CD4-positive, alpha-beta T cell treated with Interleukin-4 for 1 hour (primary cell): ENCODE measurements at regions not wholly inside any gene's neighbourhood (a gene's known extent, or its start where the extent isn't known, plus 50 kb on each side); places are given as distances from the start of the nearest gene placed in this dataset.

Experiments
- DNase-seq, 2 donors: peaks; one replicate each; pipeline ENCODE4 v3.0.0-alpha.2; 2020 to 2022

GRCh38 chr9:108709997-108710396 is 145.8 kb downstream of the ACTL7B start:
- no peak for DNase-seq

GRCh38 chr9:108709126-108709525 is 146.7 kb downstream of the ACTL7B start:
- DNase-seq: no peak

- DNase-seq: no peak
These were observed 147.3 kb downstream of the ACTL7B start for GRCh38 chr9:108708448-108708847.

- no peak for DNase-seq
These were observed 148.7 kb downstream of the ACTL7B start for GRCh38 chr9:108707120-108707519.

- no peak for DNase-seq
These were observed 151.5 kb downstream of the ACTL7B start for GRCh38 chr9:108704156-108704852.

GRCh38 chr9:108703429-108703828 is 152.4 kb downstream of the ACTL7B start:
- no peak for DNase-seq

- no peak for DNase-seq
These were observed 153.1 kb downstream of the ACTL7B start for GRCh38 chr9:108702681-108703080.

- DNase-seq: no peak
These were observed 157.0 kb downstream of the ACTL7B start for GRCh38 chr9:108698801-108699200.

GRCh38 chr9:108698231-108698630 is 157.6 kb downstream of the ACTL7B start:
- DNase-seq: no peak

- no peak for DNase-seq
These were observed 159.6 kb downstream of the ACTL7B start for GRCh38 chr9:108696156-108696555.

- DNase-seq: no peak
These were observed 161.6 kb downstream of the ACTL7B start for GRCh38 chr9:108694170-108694569.

- DNase-seq: no peak
These were observed 164.2 kb downstream of the ACTL7B start for GRCh38 chr9:108691614-108692013.

- no peak for DNase-seq
These were observed 167.1 kb downstream of the ACTL7B start for GRCh38 chr9:108688676-108689075.

GRCh38 chr9:108688051-108688450 is 167.7 kb downstream of the ACTL7B start:
- DNase-seq: no peak

- DNase-seq: no peak
These were observed 168.5 kb downstream of the ACTL7B start for GRCh38 chr9:108687006-108687987.

- DNase-seq: no peak
These were observed 171.3 kb downstream of the ACTL7B start for GRCh38 chr9:108684288-108685025.

- DNase-seq: no peak
These were observed 172.5 kb downstream of the ACTL7B start for GRCh38 chr9:108683245-108683644.

GRCh38 chr9:108681851-108682590 is 173.8 kb downstream of the ACTL7B start:
- DNase-seq: no peak

- DNase-seq: no peak
These were observed 174.8 kb downstream of the ACTL7B start for GRCh38 chr9:108680946-108681345.

GRCh38 chr9:108677776-108678175 is 178.0 kb downstream of the ACTL7B start:
- DNase-seq: no peak

- DNase-seq: no peak
These were observed 179.4 kb downstream of the ACTL7B start for GRCh38 chr9:108676355-108676754.

- DNase-seq: no peak
These were observed 180.1 kb downstream of the ACTL7B start for GRCh38 chr9:108675708-108676107.
